Glomerular visceral epithelial cell (primary cell): ENCODE measurements at regions not wholly inside any gene's neighbourhood (a gene's known extent, or its start where the extent isn't known, plus 50 kb on each side); places are given as distances from the start of the nearest gene placed in this dataset.

Experiments used
- DNase-seq: peaks from one replicate; pipeline ENCODE4 v3.0.0-alpha.2; 2016; ENCODE audit errors: extremely low spot score

- DNase-seq, result no peak
These were observed 186.0 kb upstream of the SHH start for GRCh38 chr7:155998328-155998691.

GRCh38 chr7:155997431-155998327 is 185.4 kb upstream of the SHH start:
- DNase-seq, result no peak

- DNase-seq, result no peak
These were observed 184.5 kb upstream of the SHH start for GRCh38 chr7:155996718-155997280.

- DNase-seq, result no peak
These were observed 182.9 kb upstream of the SHH start for GRCh38 chr7:155995183-155995612.

- DNase-seq, result no peak
These were observed 182.1 kb upstream of the SHH start for GRCh38 chr7:155994279-155994811.

GRCh38 chr7:155993420-155994278 is 181.4 kb upstream of the SHH start:
- DNase-seq, result no peak

GRCh38 chr7:155992974-155993373 is 180.7 kb upstream of the SHH start:
- DNase-seq, result no peak

GRCh38 chr7:155992538-155992937 is 180.3 kb upstream of the SHH start:
- no peak for DNase-seq

GRCh38 chr7:155992107-155992506 is 179.8 kb upstream of the SHH start:
- DNase-seq, result no peak

- DNase-seq, result no peak
These were observed 179.2 kb upstream of the SHH start for GRCh38 chr7:155991470-155991869.

GRCh38 chr7:155988416-155988815 is 176.2 kb upstream of the SHH start:
- no peak for DNase-seq

- no peak for DNase-seq
These were observed 175.5 kb upstream of the SHH start for GRCh38 chr7:155987681-155988235.

- DNase-seq, result no peak
These were observed 174.4 kb upstream of the SHH start for GRCh38 chr7:155986497-155987160.

- no peak for DNase-seq
These were observed 173.4 kb upstream of the SHH start for GRCh38 chr7:155985518-155986250.

- DNase-seq, result no peak
These were observed 172.5 kb upstream of the SHH start for GRCh38 chr7:155984609-155985405.

- no peak for DNase-seq
These were observed 171.8 kb upstream of the SHH start for GRCh38 chr7:155984028-155984580.

- no peak for DNase-seq
These were observed 171.0 kb upstream of the SHH start for GRCh38 chr7:155983176-155983815.

- no peak for DNase-seq
These were observed 169.4 kb upstream of the SHH start for GRCh38 chr7:155981703-155982102.

GRCh38 chr7:155980841-155981240 is 168.6 kb upstream of the SHH start:
- DNase-seq, result no peak
